ENCODE measurements at regions not wholly inside any gene's neighbourhood (a gene's known extent, or its start where the extent isn't known, plus 50 kb on each side); places are given as distances from the start of the nearest gene placed in this dataset.

GRCh38 chr1:102098081-102098480 lies 101.4 kb upstream of the OLFM3 start:
- WGBS, 2 donors: 63% methylated on average over 4 of the region's 4 CpGs
- H3K4me1 ChIP-seq: no peaks in the 10 kb centered on the region
- no peak overlapping the region for H3K4me3 ChIP-seq
- no peak for TF ChIP-seq POLR2A (IDR thresholded peaks at IDR 0.05)
- TF ChIP-seq CTCF (IDR thresholded peaks at IDR 0.05): no peak
- no peak for TF ChIP-seq EP300 (IDR thresholded peaks at IDR 0.05)
- no peaks in the 10 kb centered on the region for H3K9me3 ChIP-seq
- DNase-seq (ENCODE audit: low spot score in 2 of 2): no peak
- no peaks in the 10 kb centered on the region for H3K27me3 ChIP-seq
- H3K27ac ChIP-seq: no peak overlapping the region
- H3K36me3 ChIP-seq: no peaks in the 10 kb centered on the region

GRCh38 chr1:102097451-102097850 lies 100.7 kb upstream of the OLFM3 start:
- H3K36me3 ChIP-seq: no peaks in the 10 kb centered on the region
- no peaks in the 10 kb centered on the region for H3K4me1 ChIP-seq
- H3K4me3 ChIP-seq: no peak overlapping the region
- no peak overlapping the region for H3K27ac ChIP-seq
- no peak for DNase-seq (ENCODE audit: low spot score in 2 of 2)
- no peaks in the 10 kb centered on the region for H3K9me3 ChIP-seq
- TF ChIP-seq POLR2A (IDR thresholded peaks at IDR 0.05) (no peak), CTCF (IDR thresholded peaks at IDR 0.05) (no peak), EP300 (IDR thresholded peaks at IDR 0.05) (no peak)
- H3K27me3 ChIP-seq: no peaks in the 10 kb centered on the region

- no peaks in the 10 kb centered on the region for H3K4me1 ChIP-seq
- H3K27ac ChIP-seq: no peak overlapping the region
- no peak overlapping the region for H3K4me3 ChIP-seq
- no peaks in the 10 kb centered on the region for H3K27me3 ChIP-seq
- H3K36me3 ChIP-seq: no peaks in the 10 kb centered on the region
- no peak for DNase-seq (ENCODE audit: low spot score in 2 of 2)
- TF ChIP-seq CTCF (IDR thresholded peaks at IDR 0.05) (no peak), EP300 (IDR thresholded peaks at IDR 0.05) (no peak), POLR2A (IDR thresholded peaks at IDR 0.05) (no peak)
- 45 to 56% methylated on average over 1 of the region's 1 CpG for WGBS, 2 donors
- H3K9me3 ChIP-seq: no peaks in the 10 kb centered on the region
Measured at GRCh38 chr1:102096162-102096561, 99.4 kb upstream of the OLFM3 start.

- no peaks in the 10 kb centered on the region for H3K36me3 ChIP-seq
- 84 to 91% methylated on average over 1 of the region's 1 CpG for WGBS, 2 donors
- H3K4me3 ChIP-seq: no peak overlapping the region
- DNase-seq (ENCODE audit: low spot score in 2 of 2): no peak
- no peaks in the 10 kb centered on the region for H3K9me3 ChIP-seq
- no peaks in the 10 kb centered on the region for H3K4me1 ChIP-seq
- TF ChIP-seq CTCF (IDR thresholded peaks at IDR 0.05) (no peak), POLR2A (IDR thresholded peaks at IDR 0.05) (no peak), EP300 (IDR thresholded peaks at IDR 0.05) (no peak)
- no peak overlapping the region for H3K27ac ChIP-seq
- no peaks in the 10 kb centered on the region for H3K27me3 ChIP-seq
Measured at GRCh38 chr1:102089791-102090190, 93.1 kb upstream of the OLFM3 start.

- 84 to 100% methylated on average over 1 of the region's 1 CpG for WGBS, 2 donors
- no peak for TF ChIP-seq EP300 (IDR thresholded peaks at IDR 0.05)
- TF ChIP-seq POLR2A (IDR thresholded peaks at IDR 0.05): no peak
- TF ChIP-seq CTCF (IDR thresholded peaks at IDR 0.05): no peak
- Histone ChIP-seq H3K4me3 (no peak overlapping the region), H3K27me3 (no peaks in the 10 kb centered on the region), H3K27ac (no peak overlapping the region), H3K9me3 (no peaks in the 10 kb centered on the region), H3K4me1 (no peaks in the 10 kb centered on the region), H3K36me3 (no peaks in the 10 kb centered on the region)
- DNase-seq (ENCODE audit: low spot score in 2 of 2): no peak
Measured at GRCh38 chr1:102085896-102086295, 89.2 kb upstream of the OLFM3 start.

Data from tibial nerve (tissue), 4 donors.